Activated CD4-positive, alpha-beta memory T cell treated with anti-CD3 and anti-CD28 coated beads, Interleukin-2, amount 10 ng/mL, durations not matched to agents 7 days and 5 days (primary cell): ENCODE measurements at regions not wholly inside any gene's neighbourhood (a gene's known extent, or its start where the extent isn't known, plus 50 kb on each side); places are given as distances from the start of the nearest gene placed in this dataset.
"Not testable (repeated sequence)": the region's sequence is repeated elsewhere in the genome, so short reads cannot be mapped to it uniquely, and the experiment has no call there.

Experiments
- CTCF ChIA-PET: fragments of 350-600 bp; sonication (Branson Sonifier 250); formaldehyde crosslinking; loops from one replicate; lab custom pipeline; 2021; ENCODE audit warnings: antibody characterized with exemption, inconsistent platforms; lab: Charles Lee
- POLR2A ChIA-PET: fragments of 350-600 bp; sonication (Branson Sonifier 250); formaldehyde crosslinking; loops from one replicate; lab custom pipeline; 2021; ENCODE audit warnings: antibody characterized with exemption; lab: Charles Lee
- DNase-seq: peaks from one replicate; pipeline ENCODE4 v3.0.0-alpha.2; 2020
- H3K27ac Mint-ChIP-seq: one replicate; pipeline ENCODE4 v1.8.0; 2021; ENCODE audit warnings: mild to moderate bottlenecking, mixed read lengths
- H3K27me3 Mint-ChIP-seq: one replicate; pipeline ENCODE4 v1.8.0; 2021; ENCODE audit warnings: mixed read lengths
- H3K36me3 Mint-ChIP-seq: one replicate; pipeline ENCODE4 v1.8.0; 2021; ENCODE audit warnings: low read depth, mixed read lengths
- H3K4me1 Mint-ChIP-seq: one replicate; pipeline ENCODE4 v1.8.0; 2021; ENCODE audit warnings: mixed read lengths
- H3K4me3 Mint-ChIP-seq: one replicate; pipeline ENCODE4 v1.8.0; 2021; ENCODE audit warnings: mild to moderate bottlenecking, mixed read lengths
- H3K9me3 Mint-ChIP-seq: one replicate; pipeline ENCODE4 v1.8.0; 2021; ENCODE audit warnings: mixed read lengths

DNA sequence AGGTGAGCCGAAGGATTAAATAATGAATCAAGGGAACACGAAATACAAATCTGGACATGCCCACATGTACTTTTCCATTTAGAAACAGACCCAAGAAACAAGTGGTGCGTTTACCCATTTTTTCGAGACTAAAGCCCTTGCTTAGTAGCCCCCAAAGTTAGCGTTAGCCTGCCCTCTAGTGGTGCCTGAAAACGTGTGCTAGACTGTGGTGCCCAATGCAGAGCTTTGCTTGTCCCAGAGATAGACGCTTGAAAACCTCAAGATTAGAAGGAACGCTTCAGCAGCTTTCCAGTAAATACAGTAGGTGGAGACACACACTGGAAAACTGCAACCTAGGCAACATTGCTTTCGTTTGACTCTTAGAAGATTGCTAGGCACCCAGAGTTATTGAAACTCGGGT, 197.0 kb downstream of the TP53TG3F start:
- POLR2A ChIA-PET, H3K9me3 Mint-ChIP-seq, H3K27me3 Mint-ChIP-seq, CTCF ChIA-PET, DNase-seq, H3K36me3 Mint-ChIP-seq, H3K27ac Mint-ChIP-seq, H3K4me3 Mint-ChIP-seq, H3K4me1 Mint-ChIP-seq: not testable (repeated sequence)

DNA sequence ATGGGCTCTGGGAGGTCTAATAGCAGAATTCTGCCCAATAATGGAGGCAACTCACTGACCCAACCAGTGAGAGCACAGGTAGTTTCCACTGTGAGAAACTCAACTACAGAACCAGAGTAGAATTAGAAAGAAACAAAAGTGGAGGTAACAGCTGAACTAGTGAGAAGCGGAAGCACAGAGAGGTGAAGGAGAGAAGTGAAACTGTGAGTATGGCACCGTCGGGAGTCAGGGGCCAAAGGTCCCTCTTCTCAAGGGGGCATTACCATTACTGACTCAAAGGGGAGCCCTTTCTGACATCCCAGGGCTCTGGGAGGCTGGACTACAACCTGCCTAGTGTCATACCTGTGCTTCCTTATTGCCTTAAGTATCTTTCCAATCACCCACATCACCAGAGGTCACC, 198.3 kb downstream of the TP53TG3F start:
- POLR2A ChIA-PET, H3K4me3 Mint-ChIP-seq, DNase-seq, H3K36me3 Mint-ChIP-seq, H3K4me1 Mint-ChIP-seq, H3K9me3 Mint-ChIP-seq, H3K27ac Mint-ChIP-seq, CTCF ChIA-PET, H3K27me3 Mint-ChIP-seq: not testable (repeated sequence)

DNA sequence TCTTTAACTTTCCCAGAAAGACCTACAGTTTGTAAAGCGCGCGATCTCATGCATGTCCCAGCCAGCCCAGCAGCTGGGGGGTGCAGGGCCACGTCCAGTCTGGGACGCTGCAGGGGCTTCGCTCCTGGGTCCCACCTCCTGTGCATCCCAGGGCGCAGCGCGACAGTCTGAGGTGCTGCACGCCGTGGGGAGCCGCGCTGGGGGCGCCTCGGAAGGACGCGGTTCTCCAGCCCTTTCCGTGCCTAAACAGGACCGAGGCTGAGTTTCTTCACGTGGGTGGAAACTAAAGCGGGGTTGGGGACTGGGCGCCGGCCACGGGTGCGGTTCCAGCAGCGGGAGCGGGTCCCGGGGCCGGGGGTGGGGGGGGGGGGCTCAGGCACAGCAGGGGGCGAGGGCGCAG, 221.4 kb downstream of the TP53TG3F start:
- POLR2A ChIA-PET, DNase-seq, H3K4me3 Mint-ChIP-seq, H3K36me3 Mint-ChIP-seq, H3K27ac Mint-ChIP-seq, H3K27me3 Mint-ChIP-seq, CTCF ChIA-PET, H3K9me3 Mint-ChIP-seq, H3K4me1 Mint-ChIP-seq: not testable (repeated sequence)

GRCh38 chr16:33700320-33700719, 240.9 kb downstream of the TP53TG3F start:
- CTCF ChIA-PET, H3K36me3 Mint-ChIP-seq, H3K27ac Mint-ChIP-seq: not testable (repeated sequence)

DNA sequence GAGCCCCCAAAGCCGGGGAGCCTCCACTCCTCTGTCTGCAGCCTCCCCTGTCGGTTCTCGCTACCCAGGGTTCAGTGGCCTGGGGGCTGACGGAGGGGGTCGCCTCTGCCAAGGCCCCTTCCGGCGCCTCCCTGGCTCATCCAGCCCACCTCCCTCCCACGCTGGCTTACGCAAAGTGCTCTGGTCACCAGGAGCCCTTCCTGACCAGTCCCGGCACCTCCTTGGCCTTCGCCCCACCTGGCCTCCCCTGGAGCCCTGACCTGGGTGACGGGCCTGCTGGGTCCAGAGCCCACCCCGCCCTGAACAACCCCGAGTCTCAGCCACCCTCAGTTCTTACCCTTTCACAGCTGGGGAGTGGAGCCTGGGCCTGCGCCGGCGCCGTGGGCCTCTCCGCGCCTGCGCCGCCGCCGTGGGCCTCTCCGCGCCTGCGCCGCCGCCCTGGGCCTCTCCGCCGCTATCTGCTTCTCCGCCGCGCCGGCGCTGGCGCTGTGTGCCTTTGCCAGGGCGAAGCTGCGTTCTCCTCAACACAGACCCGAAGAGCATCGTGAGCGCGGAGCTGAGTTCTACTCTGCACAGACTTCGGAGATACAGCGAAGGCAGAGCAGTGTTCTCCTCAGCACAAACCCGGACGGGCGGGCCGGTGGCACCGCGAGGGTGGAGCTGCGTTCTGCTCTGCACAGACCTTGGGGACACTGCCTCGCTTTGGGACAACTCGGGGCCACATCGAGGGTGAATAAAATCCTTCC, 247.6 kb downstream of the TP53TG3F start:
- H3K9me3 Mint-ChIP-seq, H3K4me3 Mint-ChIP-seq, POLR2A ChIA-PET, DNase-seq, H3K36me3 Mint-ChIP-seq, CTCF ChIA-PET, H3K4me1 Mint-ChIP-seq, H3K27ac Mint-ChIP-seq, H3K27me3 Mint-ChIP-seq: not testable (repeated sequence)

More at GRCh38 chr16:33700320-33700719, 240.9 kb downstream of the TP53TG3F start:
- H3K27me3 Mint-ChIP-seq, H3K4me3 Mint-ChIP-seq, H3K9me3 Mint-ChIP-seq, POLR2A ChIA-PET, H3K4me1 Mint-ChIP-seq, DNase-seq: not testable (repeated sequence)

- H3K9me3 Mint-ChIP-seq, CTCF ChIA-PET, POLR2A ChIA-PET: not testable (repeated sequence)
Observed at GRCh38 chr16:33707591-33707934, 248.2 kb downstream of the TP53TG3F start.

GRCh38 chr16:33709856-33710695, 250.7 kb downstream of the TP53TG3F start:
- H3K36me3 Mint-ChIP-seq, H3K27ac Mint-ChIP-seq, CTCF ChIA-PET, H3K27me3 Mint-ChIP-seq, DNase-seq, H3K4me3 Mint-ChIP-seq, H3K4me1 Mint-ChIP-seq, POLR2A ChIA-PET, H3K9me3 Mint-ChIP-seq: not testable (repeated sequence)

More at GRCh38 chr16:33707591-33707934, 248.2 kb downstream of the TP53TG3F start:
- H3K4me3 Mint-ChIP-seq, H3K27ac Mint-ChIP-seq, H3K4me1 Mint-ChIP-seq, H3K27me3 Mint-ChIP-seq, H3K36me3 Mint-ChIP-seq, DNase-seq: not testable (repeated sequence)

- H3K27me3 Mint-ChIP-seq, H3K9me3 Mint-ChIP-seq, H3K4me1 Mint-ChIP-seq, H3K36me3 Mint-ChIP-seq, POLR2A ChIA-PET, DNase-seq, H3K4me3 Mint-ChIP-seq, H3K27ac Mint-ChIP-seq, CTCF ChIA-PET: not testable (repeated sequence)
Observed at GRCh38 chr16:33710696-33711087, 251.3 kb downstream of the TP53TG3F start.

DNA sequence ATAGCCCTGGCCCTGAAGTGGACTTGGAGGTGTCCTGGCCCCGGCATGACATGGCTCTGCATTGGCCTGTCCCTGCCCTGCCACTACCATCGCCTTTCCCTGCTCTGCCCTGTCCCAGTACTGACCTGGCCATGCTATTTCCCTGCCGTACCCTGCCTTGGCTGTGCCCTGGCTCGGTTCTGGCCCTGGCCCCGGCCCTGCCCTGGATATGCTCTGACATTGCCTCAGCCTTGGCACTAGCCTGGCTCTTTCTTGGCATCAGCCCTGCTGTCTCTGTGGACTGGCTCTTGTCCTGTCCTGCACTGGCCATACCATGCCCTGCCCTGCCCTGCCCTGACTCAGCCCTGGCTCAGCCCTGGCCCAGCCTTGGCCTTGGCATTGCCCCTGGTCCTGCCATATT, 252.2 kb downstream of the TP53TG3F start:
- H3K9me3 Mint-ChIP-seq, H3K4me1 Mint-ChIP-seq: not testable (repeated sequence)

GRCh38 chr16:33712308-33712707, 252.9 kb downstream of the TP53TG3F start:
- POLR2A ChIA-PET, H3K27ac Mint-ChIP-seq: not testable (repeated sequence)

More for the DNA sequence above, 252.2 kb downstream of the TP53TG3F start:
- DNase-seq, H3K27ac Mint-ChIP-seq, H3K4me3 Mint-ChIP-seq, POLR2A ChIA-PET, H3K27me3 Mint-ChIP-seq, CTCF ChIA-PET, H3K36me3 Mint-ChIP-seq: not testable (repeated sequence)

DNA sequence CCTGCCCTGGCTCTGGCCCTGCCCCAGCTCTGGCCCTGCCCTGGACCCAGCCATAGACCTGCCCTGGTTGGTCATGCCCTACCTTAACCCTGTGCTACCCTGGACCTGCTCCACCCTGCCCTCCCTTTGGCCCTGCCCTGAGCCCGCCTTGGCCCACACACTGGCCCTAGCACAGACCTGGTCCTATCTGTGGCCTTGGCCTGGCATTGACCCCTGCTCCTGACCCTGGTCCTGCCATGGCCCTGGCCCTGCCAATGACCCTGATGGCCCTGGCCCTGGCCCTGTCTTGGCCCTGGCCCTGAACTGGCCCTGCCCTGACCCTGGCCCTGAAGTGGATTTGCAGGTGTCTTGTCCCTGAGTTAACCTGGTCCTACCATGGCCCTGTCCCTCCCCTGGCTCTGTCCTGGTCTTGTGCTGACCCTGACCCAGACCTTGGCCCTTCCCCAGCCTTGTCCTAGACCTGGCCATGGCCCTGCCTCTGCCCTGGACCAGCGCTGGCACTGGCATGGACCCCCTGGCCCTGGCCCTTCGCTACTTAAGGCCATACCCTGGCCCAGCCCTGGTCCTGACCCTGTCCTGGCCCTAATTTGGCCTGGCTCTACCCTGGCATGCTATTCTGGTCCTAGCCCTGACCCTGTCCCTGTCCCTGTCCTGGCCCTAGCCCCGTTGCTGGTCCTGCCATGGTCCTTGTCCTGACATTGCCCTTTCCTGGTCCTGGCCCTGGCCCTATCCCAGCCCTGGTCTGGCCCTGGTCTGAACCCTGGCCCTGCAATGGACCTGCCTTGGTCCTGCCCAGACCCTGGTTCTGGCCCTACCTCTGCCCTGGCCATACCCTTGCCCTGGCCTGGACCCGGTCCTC, 253.7 kb downstream of the TP53TG3F start:
- POLR2A ChIA-PET, DNase-seq, H3K9me3 Mint-ChIP-seq, H3K27ac Mint-ChIP-seq, CTCF ChIA-PET, H3K36me3 Mint-ChIP-seq, H3K4me1 Mint-ChIP-seq, H3K27me3 Mint-ChIP-seq, H3K4me3 Mint-ChIP-seq: not testable (repeated sequence)

More at GRCh38 chr16:33712308-33712707, 252.9 kb downstream of the TP53TG3F start:
- H3K4me1 Mint-ChIP-seq, H3K4me3 Mint-ChIP-seq, H3K36me3 Mint-ChIP-seq, H3K9me3 Mint-ChIP-seq, DNase-seq, H3K27me3 Mint-ChIP-seq, CTCF ChIA-PET: not testable (repeated sequence)

DNA sequence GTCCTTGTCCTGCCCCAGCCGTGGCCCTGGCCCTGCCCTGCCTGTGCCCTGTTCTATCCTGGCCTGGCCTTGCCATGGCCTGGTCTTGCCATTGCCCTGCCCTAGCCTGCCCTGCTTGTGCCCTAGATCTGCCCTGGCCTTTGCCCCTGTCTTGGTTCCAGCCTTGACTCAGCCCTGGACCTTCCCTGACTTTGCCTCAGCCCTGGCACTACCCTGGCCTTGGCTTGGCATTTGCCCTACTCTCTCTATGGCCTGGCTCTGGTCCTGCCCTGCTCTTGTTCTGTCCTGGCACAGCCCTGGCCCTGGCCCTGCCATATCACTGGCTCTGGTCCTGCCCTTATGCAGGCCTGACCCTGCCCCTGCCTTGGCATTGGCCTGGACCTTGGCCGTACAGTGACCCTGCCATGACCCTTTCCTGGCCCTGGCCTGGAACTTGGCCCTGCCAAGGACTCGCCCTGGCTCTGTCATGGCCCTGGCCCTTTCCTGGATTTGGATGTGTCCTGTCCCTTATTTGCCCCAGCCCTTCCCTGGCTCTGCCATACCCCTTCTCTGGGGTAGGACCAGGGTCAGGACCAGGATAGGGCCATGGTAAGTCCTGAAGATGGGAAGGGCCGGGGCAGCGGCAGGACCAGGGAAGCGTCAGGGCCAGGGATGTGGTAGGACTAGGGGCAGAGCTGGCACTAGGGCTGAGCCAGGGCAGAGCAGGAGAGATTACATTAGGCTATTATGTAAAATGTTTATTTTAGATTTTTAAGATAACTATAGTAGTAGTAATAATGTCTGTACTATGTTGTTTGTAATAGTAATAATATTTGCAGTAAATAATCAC, 254.5 kb downstream of the TP53TG3F start:
- H3K36me3 Mint-ChIP-seq, CTCF ChIA-PET, H3K9me3 Mint-ChIP-seq, H3K4me1 Mint-ChIP-seq, H3K27ac Mint-ChIP-seq, POLR2A ChIA-PET, DNase-seq, H3K4me3 Mint-ChIP-seq, H3K27me3 Mint-ChIP-seq: not testable (repeated sequence)
